ENCODE measurements at regions not wholly inside any gene's neighbourhood (a gene's known extent, or its start where the extent isn't known, plus 50 kb on each side); places are given as distances from the start of the nearest gene placed in this dataset.
"Not testable (repeated sequence)": the region's sequence is repeated elsewhere in the genome, so short reads cannot be mapped to it uniquely, and the experiment has no call there.

DNA sequence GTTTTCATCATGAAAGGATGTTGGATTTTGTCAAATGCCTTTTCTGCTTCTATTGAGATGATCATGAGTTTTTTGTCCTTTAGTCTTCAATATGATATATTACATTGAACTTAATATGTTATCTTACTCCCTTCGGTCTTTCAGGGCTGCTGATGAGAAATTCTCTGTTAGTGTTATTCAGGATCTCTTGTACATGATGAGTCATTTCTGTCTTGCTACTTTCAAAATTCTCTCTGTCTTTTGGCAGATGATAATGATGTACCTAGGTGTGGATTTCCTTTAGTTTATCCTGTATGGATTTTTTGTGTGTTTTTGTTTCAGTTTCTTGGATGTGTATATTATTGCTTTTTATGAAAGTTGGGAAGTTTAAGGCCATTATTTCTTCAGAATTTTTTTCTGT is 320.9 kb upstream of the NPSR1 start:
- DNase-seq = no peak

DNA sequence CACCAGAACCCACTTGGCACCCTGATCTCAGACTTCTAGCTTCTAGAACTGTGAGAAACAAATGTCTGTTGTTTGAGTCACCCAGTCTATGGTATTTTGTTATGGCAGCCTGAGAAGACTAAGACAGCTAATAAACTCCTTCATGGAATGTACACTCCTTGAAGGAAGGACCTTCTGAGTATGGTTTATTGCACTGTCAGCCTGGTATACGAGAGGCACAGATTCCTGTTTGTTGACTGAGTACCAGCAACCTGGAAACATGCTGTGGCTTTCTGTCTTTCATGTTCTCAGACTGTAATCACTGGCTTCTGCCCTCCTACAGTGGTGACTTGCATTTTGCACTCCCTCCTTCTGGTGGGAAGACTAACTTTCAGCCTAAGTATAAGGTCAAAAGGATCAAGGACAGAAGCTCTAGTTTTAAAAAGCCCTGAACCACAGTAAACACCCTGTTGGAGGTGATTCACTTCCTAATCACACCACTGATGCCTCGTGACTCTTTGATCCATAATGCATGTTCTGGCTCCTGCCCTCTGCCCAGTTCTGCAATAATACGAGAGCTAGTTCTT is 319.0 kb upstream of the NPSR1 start:
- no peak for DNase-seq

DNA sequence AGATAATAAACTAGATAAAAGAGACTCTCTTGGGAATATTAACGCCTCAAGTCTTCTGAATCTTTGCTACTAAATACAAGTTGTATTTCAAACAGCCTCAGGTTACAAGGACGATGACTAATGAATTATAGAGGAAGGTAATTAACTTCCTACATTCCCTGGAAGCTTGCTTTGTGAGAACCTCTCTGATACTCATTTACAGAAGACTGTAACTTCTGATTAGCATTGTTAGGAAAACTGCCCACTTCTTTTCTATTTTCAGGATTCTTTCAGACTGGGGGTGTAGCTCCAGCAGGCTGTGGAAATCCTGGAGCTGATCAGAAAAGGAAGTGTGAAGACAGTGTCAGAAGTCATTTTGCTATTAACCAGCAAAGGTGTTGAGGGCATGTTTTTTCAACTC is 316.7 kb upstream of the NPSR1 start:
- no peak for DNase-seq

DNA sequence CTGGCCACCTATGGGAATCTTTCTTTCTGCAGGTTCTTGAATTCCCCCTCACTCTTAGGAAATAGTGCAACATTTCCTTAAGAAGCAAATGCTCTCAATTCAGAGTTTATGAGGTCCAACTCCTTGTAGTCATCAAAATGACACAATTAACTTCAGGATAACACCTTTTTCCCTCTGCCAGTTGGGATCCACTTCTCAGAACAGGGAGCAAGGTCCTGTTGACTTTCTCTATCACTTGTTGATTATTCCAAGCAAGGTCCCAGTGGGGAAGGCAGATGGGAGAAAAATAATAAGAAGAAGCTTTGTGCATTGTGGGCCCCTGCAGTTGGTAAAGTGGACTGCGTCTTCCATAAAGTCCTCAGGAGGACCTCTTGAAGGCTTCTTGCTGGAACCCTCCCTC is 315.6 kb upstream of the NPSR1 start:
- DNase-seq = no peak

DNA sequence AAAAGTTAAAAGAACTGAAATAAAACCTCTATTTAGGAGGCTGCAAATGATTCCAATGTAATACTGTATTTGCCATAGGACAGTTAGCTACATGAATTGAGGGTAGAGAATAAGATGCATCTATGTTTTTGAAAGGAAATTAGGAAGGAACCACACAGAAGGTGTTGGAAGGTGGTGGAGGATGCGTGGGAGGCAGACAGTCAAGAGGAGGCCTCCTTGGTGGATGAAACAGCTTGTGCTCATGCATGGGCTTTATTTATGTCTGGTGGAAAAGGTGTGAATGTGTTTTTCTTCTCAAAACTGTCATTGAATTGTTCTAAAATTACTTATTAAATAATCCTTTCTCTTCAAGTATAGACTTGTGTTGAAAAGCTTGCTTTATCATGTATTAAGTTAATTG is 314.4 kb upstream of the NPSR1 start:
- no peak for DNase-seq

- no peak for DNase-seq
These were observed 304.0 kb upstream of the NPSR1 start for GRCh38 chr7:34354011-34354410.

DNA sequence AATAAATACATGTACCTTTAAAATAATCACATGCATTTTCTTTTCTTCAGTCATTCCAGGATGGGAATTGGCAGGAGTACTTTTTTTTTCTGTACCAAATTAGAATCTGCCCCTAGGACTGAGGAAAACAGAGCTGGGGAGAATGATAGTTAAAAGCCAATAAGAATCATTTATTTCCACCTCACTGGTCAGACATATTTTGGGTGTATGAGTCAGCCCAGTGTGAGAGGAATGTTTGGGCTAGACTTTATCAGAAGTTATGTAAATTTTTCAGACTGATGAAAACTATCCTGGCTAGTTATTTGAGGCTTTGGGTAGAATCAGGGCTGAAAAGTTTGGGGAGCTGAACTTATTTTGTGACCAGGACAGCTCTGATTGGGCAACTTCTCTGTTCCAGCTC is 303.1 kb upstream of the NPSR1 start:
- no peak for DNase-seq

GRCh38 chr7:34357068-34357467 is 300.9 kb upstream of the NPSR1 start:
- DNase-seq = no peak

- no peak for DNase-seq
These were observed 300.1 kb upstream of the NPSR1 start for GRCh38 chr7:34357946-34358345.

GRCh38 chr7:34358578-34358977 is 299.4 kb upstream of the NPSR1 start:
- DNase-seq = not testable (repeated sequence)

- DNase-seq = no peak
These were observed 296.3 kb upstream of the NPSR1 start for GRCh38 chr7:34361663-34362250.

- no peak for DNase-seq
These were observed 295.4 kb upstream of the NPSR1 start for GRCh38 chr7:34362621-34363020.

DNA sequence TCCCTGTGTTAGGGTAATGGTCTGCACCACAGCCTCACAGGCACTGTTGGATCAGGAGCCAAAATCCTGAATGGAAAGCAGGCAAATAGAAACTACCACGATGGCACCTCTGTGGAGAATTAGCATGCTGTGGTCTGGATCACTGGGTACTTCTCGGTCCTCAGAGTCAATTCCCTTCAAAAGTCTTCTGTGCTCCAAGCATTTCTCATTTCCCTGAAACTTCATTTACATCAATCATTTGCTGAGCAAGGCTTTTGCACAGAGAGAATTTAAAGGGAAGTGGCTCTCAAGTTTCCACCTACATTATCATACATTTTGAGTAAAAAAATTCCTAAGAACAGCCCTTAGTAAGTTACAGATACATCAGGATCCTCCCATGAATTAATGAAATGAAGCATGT is 293.9 kb upstream of the NPSR1 start:
- DNase-seq = no peak

- DNase-seq = no peak
These were observed 293.0 kb upstream of the NPSR1 start for GRCh38 chr7:34365011-34365410.

- DNase-seq = no peak
These were observed 292.4 kb upstream of the NPSR1 start for GRCh38 chr7:34365611-34366010.

GRCh38 chr7:34371922-34372321 is 286.1 kb upstream of the NPSR1 start:
- DNase-seq = no peak

DNA sequence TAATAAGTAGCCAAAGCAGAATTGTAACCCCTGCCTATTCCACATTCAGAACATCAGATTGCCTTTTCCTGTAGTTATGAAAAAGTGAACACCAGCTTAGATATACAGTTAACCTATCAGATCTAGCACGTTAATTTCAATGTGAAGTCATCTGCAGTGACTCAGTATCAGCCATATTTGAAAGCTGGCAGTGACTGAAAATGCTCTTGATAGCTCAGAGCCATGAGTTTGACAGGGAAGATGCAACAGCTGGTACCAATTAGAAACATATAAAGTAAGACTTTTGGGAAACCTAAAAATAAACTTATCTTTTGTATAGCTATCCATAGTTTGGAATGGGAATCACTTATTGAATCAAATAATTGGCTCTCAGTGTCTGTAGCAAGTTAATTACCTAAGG is 284.1 kb upstream of the NPSR1 start:
- no peak for DNase-seq

DNA sequence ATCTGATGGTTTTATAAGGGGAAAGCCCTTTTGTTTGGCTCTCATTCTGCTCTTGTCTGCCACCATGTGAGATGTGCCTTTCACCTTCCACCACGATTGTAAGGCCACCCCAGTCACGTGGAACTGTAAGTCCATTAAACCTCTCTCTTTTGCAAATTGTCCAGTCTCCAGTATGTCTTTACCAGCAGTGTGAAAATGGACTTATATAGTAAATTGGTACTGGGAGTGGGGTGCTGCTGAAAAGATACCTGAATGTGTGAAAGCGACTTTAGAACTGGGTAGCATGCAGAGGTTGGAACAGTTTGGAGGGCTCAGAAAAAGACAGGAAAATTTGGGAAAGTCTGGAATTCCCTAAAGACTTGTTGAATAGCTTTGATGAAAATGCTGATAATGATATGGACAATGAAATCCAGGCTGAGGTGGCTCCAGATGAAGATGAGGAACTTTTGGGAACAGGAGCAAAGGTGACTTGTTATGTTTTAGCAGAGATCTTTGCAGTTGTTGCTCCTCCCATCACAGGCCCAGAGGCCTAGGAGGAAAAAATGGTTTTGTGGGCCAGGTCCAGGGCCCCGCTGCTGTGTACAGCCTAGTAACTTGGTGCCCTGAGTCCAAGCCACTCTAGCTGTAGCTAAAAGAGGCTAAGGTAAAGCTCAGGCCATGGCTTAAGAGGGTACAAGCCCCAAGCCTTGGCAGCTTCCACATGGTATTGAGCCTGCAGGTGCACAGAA is 275.7 kb upstream of the NPSR1 start:
- no peak for DNase-seq

GRCh38 chr7:34385384-34385783 is 272.6 kb upstream of the NPSR1 start:
- DNase-seq = no peak

DNA sequence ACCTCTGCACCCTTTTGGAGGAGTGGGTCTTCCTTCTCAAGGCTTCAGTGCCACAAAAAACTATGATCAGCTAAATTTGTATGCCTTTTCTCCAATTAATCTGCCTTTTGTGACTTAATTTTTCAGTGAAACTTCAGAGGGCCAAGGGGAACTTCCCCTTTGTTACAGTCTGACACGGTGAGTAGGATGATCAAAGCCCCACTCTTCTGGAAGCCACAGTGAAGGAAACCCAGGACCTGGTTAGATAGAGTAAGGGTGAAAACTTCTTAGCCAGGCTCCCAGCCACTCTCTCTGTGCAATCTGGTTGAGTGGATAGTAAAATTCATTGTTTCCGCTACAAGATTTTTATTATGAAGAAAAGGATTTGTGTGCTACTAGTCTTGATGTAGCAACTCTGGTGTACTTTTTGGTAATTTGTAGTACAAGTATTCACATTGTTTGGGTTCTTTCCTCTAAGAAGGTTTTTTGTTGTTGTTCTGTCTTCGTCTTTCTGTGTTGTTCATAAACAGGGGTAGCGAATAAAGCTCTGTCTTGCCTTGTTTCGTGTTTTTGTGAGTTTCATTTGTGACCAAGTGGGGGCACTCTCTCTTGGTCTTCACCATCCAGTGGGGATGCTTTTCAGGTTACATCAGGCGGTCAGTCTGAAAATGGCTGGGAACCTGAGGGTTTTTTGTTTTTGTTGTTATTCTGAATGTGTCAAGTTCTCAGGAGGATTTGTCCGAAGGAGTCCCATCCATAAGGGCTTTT is 268.5 kb upstream of the NPSR1 start:
- DNase-seq = no peak

GRCh38 chr7:34390103-34390502 is 267.9 kb upstream of the NPSR1 start:
- no peak for DNase-seq

GRCh38 chr7:34392972-34393371 is 265.0 kb upstream of the NPSR1 start:
- DNase-seq = no peak

DNA sequence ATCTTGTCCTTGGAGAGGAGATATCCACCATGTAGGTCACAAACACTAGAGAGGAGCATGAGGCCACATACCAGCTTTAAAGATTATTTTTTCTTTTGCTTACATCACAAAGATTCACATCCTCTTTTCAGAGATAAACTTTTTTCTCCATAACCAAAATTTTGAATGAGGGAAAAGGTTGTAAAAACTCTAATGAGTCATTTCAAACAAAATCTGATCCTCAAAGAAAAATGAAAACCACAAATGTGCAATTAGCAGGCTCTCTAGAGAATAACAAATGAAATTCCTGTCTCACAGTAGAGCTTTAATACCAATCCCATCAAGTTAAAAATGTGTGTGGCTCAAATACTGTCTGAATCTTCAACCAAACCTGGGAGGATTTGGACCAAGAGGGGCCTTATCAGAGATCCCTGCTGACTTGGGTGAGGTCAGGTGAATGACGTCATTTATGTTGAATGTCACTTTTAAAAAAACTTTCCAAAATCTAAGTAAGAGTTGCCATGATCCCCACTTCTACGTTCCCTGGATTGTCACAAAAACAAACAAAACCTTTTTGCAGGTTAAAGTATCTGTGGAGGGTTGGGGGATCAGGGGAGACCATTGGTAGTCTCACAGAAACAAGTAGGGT is 261.5 kb upstream of the NPSR1 start:
- no peak for DNase-seq

DNA sequence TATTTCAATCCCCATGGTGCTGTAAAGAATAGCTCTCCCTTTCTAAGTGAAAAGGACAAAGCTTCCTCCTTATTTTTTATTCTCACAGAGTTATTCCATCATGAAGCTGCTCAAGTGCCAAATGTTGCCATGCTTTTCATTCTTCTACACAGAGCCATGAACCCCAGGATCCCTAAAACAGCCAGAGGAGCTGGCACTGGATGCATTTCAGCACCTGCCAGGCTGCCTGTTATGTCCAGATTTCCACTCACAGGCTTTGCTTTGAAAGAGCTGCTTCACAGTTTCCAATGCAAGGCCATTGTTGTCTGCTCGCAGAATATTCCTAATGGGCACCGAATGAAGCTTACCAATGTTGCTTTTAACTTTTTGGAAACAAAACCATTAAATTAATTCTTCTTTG is 256.2 kb upstream of the NPSR1 start:
- DNase-seq = no peak
